ENCODE measurements at regions not wholly inside any gene's neighbourhood (a gene's known extent, or its start where the extent isn't known, plus 50 kb on each side); places are given as distances from the start of the nearest gene placed in this dataset.

- TF ChIP-seq, protein P1, sequence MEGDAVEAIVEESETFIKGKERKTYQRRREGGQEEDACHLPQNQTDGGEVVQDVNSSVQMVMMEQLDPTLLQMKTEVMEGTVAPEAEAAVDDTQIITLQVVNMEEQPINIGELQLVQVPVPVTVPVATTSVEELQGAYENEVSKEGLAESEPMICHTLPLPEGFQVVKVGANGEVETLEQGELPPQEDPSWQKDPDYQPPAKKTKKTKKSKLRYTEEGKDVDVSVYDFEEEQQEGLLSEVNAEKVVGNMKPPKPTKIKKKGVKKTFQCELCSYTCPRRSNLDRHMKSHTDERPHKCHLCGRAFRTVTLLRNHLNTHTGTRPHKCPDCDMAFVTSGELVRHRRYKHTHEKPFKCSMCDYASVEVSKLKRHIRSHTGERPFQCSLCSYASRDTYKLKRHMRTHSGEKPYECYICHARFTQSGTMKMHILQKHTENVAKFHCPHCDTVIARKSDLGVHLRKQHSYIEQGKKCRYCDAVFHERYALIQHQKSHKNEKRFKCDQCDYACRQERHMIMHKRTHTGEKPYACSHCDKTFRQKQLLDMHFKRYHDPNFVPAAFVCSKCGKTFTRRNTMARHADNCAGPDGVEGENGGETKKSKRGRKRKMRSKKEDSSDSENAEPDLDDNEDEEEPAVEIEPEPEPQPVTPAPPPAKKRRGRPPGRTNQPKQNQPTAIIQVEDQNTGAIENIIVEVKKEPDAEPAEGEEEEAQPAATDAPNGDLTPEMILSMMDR (optimal IDR thresholded peaks at IDR 0.05 in 1 of 3, IDR thresholded peaks at IDR 0.05 in 1 of 3, conservative IDR thresholded peaks at IDR 0.05 in 1 of 3; ENCODE audit: extremely low read depth in 1 of 3, insufficient read depth in 2 of 3, low read length in 3 of 3), result no peak
- TF ChIP-seq EZH2 (IDR thresholded peaks at IDR 0.05; ENCODE audit: low read length), result no peak
Observed at GRCh38 chr1:213550804-213551203, 437.0 kb upstream of the PROX1 start.
